ENCODE measurements at regions not wholly inside any gene's neighbourhood (a gene's known extent, or its start where the extent isn't known, plus 50 kb on each side); places are given as distances from the start of the nearest gene placed in this dataset.

DNA sequence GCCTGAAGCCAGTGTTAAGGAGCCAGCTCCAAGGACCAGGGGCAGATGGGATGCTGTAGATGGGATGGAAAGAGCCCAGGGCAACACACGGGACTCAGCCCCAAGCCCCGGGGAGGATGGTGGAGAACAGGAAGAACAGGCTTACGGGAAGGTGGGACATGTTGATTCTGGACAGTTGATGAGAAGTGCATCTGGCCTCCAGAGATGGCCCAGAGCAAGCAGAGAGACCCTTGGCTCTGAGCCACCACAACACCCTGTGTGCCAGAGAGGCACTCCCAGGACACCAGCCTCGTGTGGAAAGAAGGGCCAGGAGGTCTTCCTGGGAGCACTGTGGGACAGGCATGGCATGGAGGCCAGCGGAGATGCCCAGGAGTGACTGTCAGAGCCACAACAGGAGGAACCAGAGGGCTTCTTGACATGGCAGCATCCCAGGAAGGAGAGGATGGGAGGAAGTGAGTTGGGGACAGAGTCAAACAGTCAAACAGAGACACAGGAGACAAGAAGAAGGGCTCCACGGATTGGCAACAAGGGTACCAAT, 156.3 kb upstream of the MVB12B start (continued):
- TF ChIP-seq, protein P1, sequence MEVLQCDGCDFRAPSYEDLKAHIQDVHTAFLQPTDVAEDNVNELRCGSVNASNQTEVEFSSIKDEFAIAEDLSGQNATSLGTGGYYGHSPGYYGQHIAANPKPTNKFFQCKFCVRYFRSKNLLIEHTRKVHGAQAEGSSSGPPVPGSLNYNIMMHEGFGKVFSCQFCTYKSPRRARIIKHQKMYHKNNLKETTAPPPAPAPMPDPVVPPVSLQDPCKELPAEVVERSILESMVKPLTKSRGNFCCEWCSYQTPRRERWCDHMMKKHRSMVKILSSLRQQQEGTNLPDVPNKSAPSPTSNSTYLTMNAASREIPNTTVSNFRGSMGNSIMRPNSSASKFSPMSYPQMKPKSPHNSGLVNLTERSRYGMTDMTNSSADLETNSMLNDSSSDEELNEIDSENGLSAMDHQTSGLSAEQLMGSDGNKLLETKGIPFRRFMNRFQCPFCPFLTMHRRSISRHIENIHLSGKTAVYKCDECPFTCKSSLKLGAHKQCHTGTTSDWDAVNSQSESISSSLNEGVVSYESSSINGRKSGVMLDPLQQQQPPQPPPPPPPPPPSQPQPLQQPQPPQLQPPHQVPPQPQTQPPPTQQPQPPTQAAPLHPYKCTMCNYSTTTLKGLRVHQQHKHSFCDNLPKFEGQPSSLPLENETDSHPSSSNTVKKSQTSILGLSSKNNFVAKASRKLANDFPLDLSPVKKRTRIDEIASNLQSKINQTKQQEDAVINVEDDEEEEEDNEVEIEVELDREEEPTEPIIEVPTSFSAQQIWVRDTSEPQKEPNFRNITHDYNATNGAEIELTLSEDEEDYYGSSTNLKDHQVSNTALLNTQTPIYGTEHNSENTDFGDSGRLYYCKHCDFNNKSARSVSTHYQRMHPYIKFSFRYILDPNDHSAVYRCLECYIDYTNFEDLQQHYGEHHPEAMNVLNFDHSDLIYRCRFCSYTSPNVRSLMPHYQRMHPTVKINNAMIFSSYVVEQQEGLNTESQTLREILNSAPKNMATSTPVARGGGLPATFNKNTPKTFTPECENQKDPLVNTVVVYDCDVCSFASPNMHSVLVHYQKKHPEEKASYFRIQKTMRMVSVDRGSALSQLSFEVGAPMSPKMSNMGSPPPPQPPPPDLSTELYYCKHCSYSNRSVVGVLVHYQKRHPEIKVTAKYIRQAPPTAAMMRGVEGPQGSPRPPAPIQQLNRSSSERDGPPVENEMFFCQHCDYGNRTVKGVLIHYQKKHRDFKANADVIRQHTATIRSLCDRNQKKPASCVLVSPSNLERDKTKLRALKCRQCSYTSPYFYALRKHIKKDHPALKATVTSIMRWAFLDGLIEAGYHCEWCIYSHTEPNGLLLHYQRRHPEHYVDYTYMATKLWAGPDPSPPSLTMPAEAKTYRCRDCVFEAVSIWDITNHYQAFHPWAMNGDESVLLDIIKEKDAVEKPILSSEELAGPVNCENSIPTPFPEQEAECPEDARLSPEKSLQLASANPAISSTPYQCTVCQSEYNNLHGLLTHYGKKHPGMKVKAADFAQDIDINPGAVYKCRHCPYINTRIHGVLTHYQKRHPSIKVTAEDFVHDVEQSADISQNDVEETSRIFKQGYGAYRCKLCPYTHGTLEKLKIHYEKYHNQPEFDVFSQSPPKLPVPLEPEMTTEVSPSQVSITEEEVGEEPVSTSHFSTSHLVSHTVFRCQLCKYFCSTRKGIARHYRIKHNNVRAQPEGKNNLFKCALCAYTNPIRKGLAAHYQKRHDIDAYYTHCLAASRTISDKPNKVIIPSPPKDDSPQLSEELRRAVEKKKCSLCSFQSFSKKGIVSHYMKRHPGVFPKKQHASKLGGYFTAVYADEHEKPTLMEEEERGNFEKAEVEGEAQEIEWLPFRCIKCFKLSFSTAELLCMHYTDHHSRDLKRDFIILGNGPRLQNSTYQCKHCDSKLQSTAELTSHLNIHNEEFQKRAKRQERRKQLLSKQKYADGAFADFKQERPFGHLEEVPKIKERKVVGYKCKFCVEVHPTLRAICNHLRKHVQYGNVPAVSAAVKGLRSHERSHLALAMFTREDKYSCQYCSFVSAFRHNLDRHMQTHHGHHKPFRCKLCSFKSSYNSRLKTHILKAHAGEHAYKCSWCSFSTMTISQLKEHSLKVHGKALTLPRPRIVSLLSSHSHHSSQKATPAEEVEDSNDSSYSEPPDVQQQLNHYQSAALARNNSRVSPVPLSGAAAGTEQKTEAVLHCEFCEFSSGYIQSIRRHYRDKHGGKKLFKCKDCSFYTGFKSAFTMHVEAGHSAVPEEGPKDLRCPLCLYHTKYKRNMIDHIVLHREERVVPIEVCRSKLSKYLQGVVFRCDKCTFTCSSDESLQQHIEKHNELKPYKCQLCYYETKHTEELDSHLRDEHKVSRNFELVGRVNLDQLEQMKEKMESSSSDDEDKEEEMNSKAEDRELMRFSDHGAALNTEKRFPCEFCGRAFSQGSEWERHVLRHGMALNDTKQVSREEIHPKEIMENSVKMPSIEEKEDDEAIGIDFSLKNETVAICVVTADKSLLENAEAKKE (CRISPR knock-in tag; IDR thresholded peaks at IDR 0.05), result no peak
- TF ChIP-seq, protein P2, sequence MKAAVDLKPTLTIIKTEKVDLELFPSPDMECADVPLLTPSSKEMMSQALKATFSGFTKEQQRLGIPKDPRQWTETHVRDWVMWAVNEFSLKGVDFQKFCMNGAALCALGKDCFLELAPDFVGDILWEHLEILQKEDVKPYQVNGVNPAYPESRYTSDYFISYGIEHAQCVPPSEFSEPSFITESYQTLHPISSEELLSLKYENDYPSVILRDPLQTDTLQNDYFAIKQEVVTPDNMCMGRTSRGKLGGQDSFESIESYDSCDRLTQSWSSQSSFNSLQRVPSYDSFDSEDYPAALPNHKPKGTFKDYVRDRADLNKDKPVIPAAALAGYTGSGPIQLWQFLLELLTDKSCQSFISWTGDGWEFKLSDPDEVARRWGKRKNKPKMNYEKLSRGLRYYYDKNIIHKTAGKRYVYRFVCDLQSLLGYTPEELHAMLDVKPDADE (IDR thresholded peaks at IDR 0.05), result no peak
- TF ChIP-seq JUNB (IDR thresholded peaks at IDR 0.05; ENCODE audit: unreplicated experiment), result no peak

DNA sequence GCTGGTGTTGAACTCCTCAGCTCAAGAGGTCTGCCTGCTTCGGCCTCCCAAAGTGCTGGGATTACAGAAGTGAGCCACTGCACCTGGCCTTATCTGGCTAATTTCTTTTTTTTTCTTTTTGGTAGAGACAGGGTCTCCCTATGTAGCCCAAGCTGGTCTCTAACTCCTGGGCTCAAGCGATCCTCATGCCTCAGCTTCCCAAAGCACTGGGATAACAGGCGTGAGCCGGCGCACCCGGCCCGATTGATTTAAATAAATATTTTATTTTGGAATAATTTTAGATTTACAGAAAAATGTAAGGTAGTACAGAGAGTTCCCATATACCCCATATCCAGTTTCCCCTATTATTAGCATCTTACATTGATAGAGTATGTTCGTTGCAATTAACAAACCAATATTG, 155.0 kb upstream of the MVB12B start:
- peaks cover 6% of the 10 kb centered on the region for H3K27me3 Mint-ChIP-seq (ENCODE audit: insufficient read depth, low read depth, poor library complexity)
- H3K9me3 Mint-ChIP-seq, result peaks cover 7% of the 10 kb centered on the region; the same call in 1 of the 3 replicates
- H3K27me3 ChIP-seq (ENCODE audit: insufficient read depth), result no peaks in the 10 kb centered on the region
- TF ChIP-seq, protein P2 (IDR thresholded peaks at IDR 0.05), result no peak
- TF ChIP-seq STAT1 (IDR thresholded peaks at IDR 0.05; ENCODE audit: unreplicated experiment), result no peak
- TF ChIP-seq, protein P1 (CRISPR knock-in tag; IDR thresholded peaks at IDR 0.05), result no peak

More for the DNA sequence above, 155.0 kb upstream of the MVB12B start:
- Histone ChIP-seq H3K4me2 (no peak overlapping the region), H3K79me2 (replicated peaks; ENCODE audit: insufficient read depth) (no peaks in the 10 kb centered on the region), H3F3A (replicated peaks; ENCODE audit: low read depth) (no peaks in the 10 kb centered on the region), H3K9me2 (ENCODE audit: insufficient read depth) (no peaks in the 10 kb centered on the region), H2AFZ (no peak overlapping the region), H3K4me3 (no peak overlapping the region), H3K4me1 (ENCODE audit: insufficient read depth) (no peaks in the 10 kb centered on the region), H3K27ac (ENCODE audit: low read depth) (no peak overlapping the region), H4K20me1 (replicated peaks; ENCODE audit: insufficient read depth) (no peaks in the 10 kb centered on the region), H3K36me3 (ENCODE audit: insufficient read depth) (no peaks in the 10 kb centered on the region)
- ATAC-seq (no peak), DNase-seq (ENCODE audit: low spot score) (no peak)
- peaks cover 3% of the 10 kb centered on the region; the same call in 1 of the 3 replicates for H3K36me3 Mint-ChIP-seq (ENCODE audit: low read depth)
- H3K4me1 Mint-ChIP-seq, result no peaks in the 10 kb centered on the region
- no peak overlapping the region for H3K27ac Mint-ChIP-seq
- H3K4me3 Mint-ChIP-seq, result no peak overlapping the region

All from GM23338 (cell line).